ENCODE measurements at regions not wholly inside any gene's neighbourhood (a gene's known extent, or its start where the extent isn't known, plus 50 kb on each side); places are given as distances from the start of the nearest gene placed in this dataset.
"Not testable (repeated sequence)": the region's sequence is repeated elsewhere in the genome, so short reads cannot be mapped to it uniquely, and the experiment has no call there.

GRCh38 chr14:71246539-71246938 lies 339.3 kb downstream of the PCNX1 start:
- TF ChIP-seq ZNF274 (IDR thresholded peaks at IDR 0.05; ENCODE audit: low read depth, low read length): no peak
- TF ChIP-seq YY1 (IDR thresholded peaks at IDR 0.05; ENCODE audit: insufficient read depth, insufficient read length): no peak
- no peak for TF ChIP-seq SUZ12 (IDR thresholded peaks at IDR 0.05; ENCODE audit: extremely low read depth, insufficient read depth, insufficient read length)
- no peak overlapping the region for H3K9ac ChIP-seq (ENCODE audit: insufficient read length, low read depth)
- H3K27me3 ChIP-seq (ENCODE audit: insufficient read depth, insufficient read length): no peaks in the 10 kb centered on the region
- H3K36me3 ChIP-seq (ENCODE audit: insufficient read depth, insufficient read length, low read length): no peaks in the 10 kb centered on the region
- DNase-seq (ENCODE audit: low read depth, low spot score): no peak
- H3K9me3 ChIP-seq (ENCODE audit: insufficient read depth, low read length): no peaks in the 10 kb centered on the region
- no peak overlapping the region for H3K4me3 ChIP-seq (ENCODE audit: insufficient read length, low read depth)
- no peaks in the 10 kb centered on the region for H3K4me1 ChIP-seq (ENCODE audit: insufficient read depth, insufficient read length)

- Histone ChIP-seq H3K4me1 (ENCODE audit: insufficient read depth, insufficient read length) (no peaks in the 10 kb centered on the region), H3K9me3 (ENCODE audit: insufficient read depth, low read length) (no peaks in the 10 kb centered on the region), H3K36me3 (ENCODE audit: insufficient read depth, insufficient read length, low read length) (no peaks in the 10 kb centered on the region), H3K9ac (ENCODE audit: insufficient read length, low read depth) (no peak overlapping the region), H3K4me3 (ENCODE audit: insufficient read length, low read depth) (no peak overlapping the region), H3K27me3 (ENCODE audit: insufficient read depth, insufficient read length) (no peaks in the 10 kb centered on the region)
- TF ChIP-seq YY1 (IDR thresholded peaks at IDR 0.05; ENCODE audit: insufficient read depth, insufficient read length): no peak
- no peak for DNase-seq (ENCODE audit: low read depth, low spot score)
Measured at GRCh38 chr14:71247106-71247505, 339.8 kb downstream of the PCNX1 start.

GRCh38 chr14:71248194-71248593 lies 340.9 kb downstream of the PCNX1 start:
- H3K9ac ChIP-seq (ENCODE audit: insufficient read length, low read depth): no peak overlapping the region
- no peaks in the 10 kb centered on the region for H3K9me3 ChIP-seq (ENCODE audit: insufficient read depth, low read length)
- TF ChIP-seq SUZ12 (IDR thresholded peaks at IDR 0.05; ENCODE audit: extremely low read depth, insufficient read depth, insufficient read length): no peak
- no peak for TF ChIP-seq YY1 (IDR thresholded peaks at IDR 0.05; ENCODE audit: insufficient read depth, insufficient read length)
- TF ChIP-seq ZNF274 (IDR thresholded peaks at IDR 0.05; ENCODE audit: low read depth, low read length): no peak
- no peak overlapping the region for H3K4me3 ChIP-seq (ENCODE audit: insufficient read length, low read depth)
- no peaks in the 10 kb centered on the region for H3K36me3 ChIP-seq (ENCODE audit: insufficient read depth, insufficient read length, low read length)
- no peaks in the 10 kb centered on the region for H3K27me3 ChIP-seq (ENCODE audit: insufficient read depth, insufficient read length)
- H3K4me1 ChIP-seq (ENCODE audit: insufficient read depth, insufficient read length): no peaks in the 10 kb centered on the region
- DNase-seq (ENCODE audit: low read depth, low spot score): no peak

GRCh38 chr14:71250347-71250746 lies 343.1 kb downstream of the PCNX1 start:
- H3K9me3 ChIP-seq (ENCODE audit: insufficient read depth, low read length): no peaks in the 10 kb centered on the region
- no peak overlapping the region for H3K4me3 ChIP-seq (ENCODE audit: insufficient read length, low read depth)
- no peaks in the 10 kb centered on the region for H3K36me3 ChIP-seq (ENCODE audit: insufficient read depth, insufficient read length, low read length)
- no peaks in the 10 kb centered on the region for H3K27me3 ChIP-seq (ENCODE audit: insufficient read depth, insufficient read length)
- TF ChIP-seq SUZ12 (IDR thresholded peaks at IDR 0.05; ENCODE audit: extremely low read depth, insufficient read depth, insufficient read length) (no peak), ZNF274 (IDR thresholded peaks at IDR 0.05; ENCODE audit: low read depth, low read length) (no peak), YY1 (IDR thresholded peaks at IDR 0.05; ENCODE audit: insufficient read depth, insufficient read length) (no peak)
- H3K9ac ChIP-seq (ENCODE audit: insufficient read length, low read depth): no peak overlapping the region
- no peak for DNase-seq (ENCODE audit: low read depth, low spot score)
- no peaks in the 10 kb centered on the region for H3K4me1 ChIP-seq (ENCODE audit: insufficient read depth, insufficient read length)

GRCh38 chr14:71250791-71251190 lies 343.5 kb downstream of the PCNX1 start:
- no peak for DNase-seq (ENCODE audit: low read depth, low spot score)

GRCh38 chr14:71254091-71254719 lies 346.9 kb downstream of the PCNX1 start:
- not testable (repeated sequence) for H3K36me3 ChIP-seq (ENCODE audit: insufficient read depth, insufficient read length, low read length); H3K4me1 ChIP-seq (ENCODE audit: insufficient read depth, insufficient read length); H3K27me3 ChIP-seq (ENCODE audit: insufficient read depth, insufficient read length); DNase-seq (ENCODE audit: low read depth, low spot score); H3K9ac ChIP-seq (ENCODE audit: insufficient read length, low read depth); H3K4me3 ChIP-seq (ENCODE audit: insufficient read length, low read depth)
- peaks cover 15% of the 10 kb centered on the region for H3K9me3 ChIP-seq (ENCODE audit: insufficient read depth, low read length)

More at GRCh38 chr14:71250791-71251190, 343.5 kb downstream of the PCNX1 start:
- H3K27me3 ChIP-seq (ENCODE audit: insufficient read depth, insufficient read length): no peaks in the 10 kb centered on the region
- no peak overlapping the region for H3K4me3 ChIP-seq (ENCODE audit: insufficient read length, low read depth)
- TF ChIP-seq ZNF274 (IDR thresholded peaks at IDR 0.05; ENCODE audit: low read depth, low read length): no peak
- no peak for TF ChIP-seq YY1 (IDR thresholded peaks at IDR 0.05; ENCODE audit: insufficient read depth, insufficient read length)
- TF ChIP-seq SUZ12 (IDR thresholded peaks at IDR 0.05; ENCODE audit: extremely low read depth, insufficient read depth, insufficient read length): no peak
- H3K36me3 ChIP-seq (ENCODE audit: insufficient read depth, insufficient read length, low read length): no peaks in the 10 kb centered on the region
- no peaks in the 10 kb centered on the region for H3K4me1 ChIP-seq (ENCODE audit: insufficient read depth, insufficient read length)
- no peak overlapping the region for H3K9ac ChIP-seq (ENCODE audit: insufficient read length, low read depth)
- H3K9me3 ChIP-seq (ENCODE audit: insufficient read depth, low read length): no peaks in the 10 kb centered on the region

GRCh38 chr14:71261206-71261605 lies 353.9 kb downstream of the PCNX1 start:
- TF ChIP-seq SUZ12 (IDR thresholded peaks at IDR 0.05; ENCODE audit: extremely low read depth, insufficient read depth, insufficient read length): no peak
- Histone ChIP-seq H3K9ac (ENCODE audit: insufficient read length, low read depth) (no peak overlapping the region), H3K4me1 (ENCODE audit: insufficient read depth, insufficient read length) (no peaks in the 10 kb centered on the region), H3K4me3 (ENCODE audit: insufficient read length, low read depth) (no peak overlapping the region), H3K27me3 (ENCODE audit: insufficient read depth, insufficient read length) (no peaks in the 10 kb centered on the region), H3K9me3 (ENCODE audit: insufficient read depth, low read length) (peaks cover 27% of the 10 kb centered on the region), H3K36me3 (ENCODE audit: insufficient read depth, insufficient read length, low read length) (no peaks in the 10 kb centered on the region)
- DNase-seq (ENCODE audit: low read depth, low spot score): no peak

- Histone ChIP-seq H3K4me3 (ENCODE audit: insufficient read length, low read depth) (no peak overlapping the region), H3K9me3 (ENCODE audit: insufficient read depth, low read length) (peaks cover 27% of the 10 kb centered on the region)
- DNase-seq (ENCODE audit: low read depth, low spot score): no peak
Measured at GRCh38 chr14:71262441-71262840, 355.2 kb downstream of the PCNX1 start.

More at GRCh38 chr14:71262441-71262840, 355.2 kb downstream of the PCNX1 start:
- TF ChIP-seq YY1 (IDR thresholded peaks at IDR 0.05; ENCODE audit: insufficient read depth, insufficient read length) (no peak), ZNF274 (IDR thresholded peaks at IDR 0.05; ENCODE audit: low read depth, low read length) (no peak), SUZ12 (IDR thresholded peaks at IDR 0.05; ENCODE audit: extremely low read depth, insufficient read depth, insufficient read length) (no peak)
- no peaks in the 10 kb centered on the region for H3K27me3 ChIP-seq (ENCODE audit: insufficient read depth, insufficient read length)
- no peak overlapping the region for H3K9ac ChIP-seq (ENCODE audit: insufficient read length, low read depth)
- H3K36me3 ChIP-seq (ENCODE audit: insufficient read depth, insufficient read length, low read length): no peaks in the 10 kb centered on the region
- H3K4me1 ChIP-seq (ENCODE audit: insufficient read depth, insufficient read length): no peaks in the 10 kb centered on the region
